Tibial nerve (tissue), 4 donors: ENCODE measurements at regions not wholly inside any gene's neighbourhood (a gene's known extent, or its start where the extent isn't known, plus 50 kb on each side); places are given as distances from the start of the nearest gene placed in this dataset.

Experiments
- EP300 ChIP-seq, 2 donors: sonication (generic); formaldehyde crosslinking; IDR thresholded peaks; one replicate each; pipeline ENCODE4 v1.6.1; 2017; ENCODE audit warnings: antibody characterized with exemption in 2 of 2, mild to moderate bottlenecking in 1 of 2
- POLR2A ChIP-seq, 2 donors: fragments of 450-650 bp; IDR thresholded peaks; one replicate each; pipeline ENCODE4 v1.6.1; 2017; ENCODE audit warnings: antibody characterized with exemption in 2 of 2, mild to moderate bottlenecking in 2 of 2, moderate library complexity in 2 of 2
- TF ChIP-seq, protein P1 (sequence below), 5 experiments: fragments of 200-600 bp in 3 of 5; fragments of 450-650 bp in 2 of 5; sonication (generic) in 3 of 5; IDR thresholded peaks; one replicate each; pipeline ENCODE4 v1.5.1; 2016 to 2019; ENCODE audit warnings: antibody characterized with exemption in 5 of 5, mild to moderate bottlenecking in 3 of 5, moderate library complexity in 2 of 5

DNA sequence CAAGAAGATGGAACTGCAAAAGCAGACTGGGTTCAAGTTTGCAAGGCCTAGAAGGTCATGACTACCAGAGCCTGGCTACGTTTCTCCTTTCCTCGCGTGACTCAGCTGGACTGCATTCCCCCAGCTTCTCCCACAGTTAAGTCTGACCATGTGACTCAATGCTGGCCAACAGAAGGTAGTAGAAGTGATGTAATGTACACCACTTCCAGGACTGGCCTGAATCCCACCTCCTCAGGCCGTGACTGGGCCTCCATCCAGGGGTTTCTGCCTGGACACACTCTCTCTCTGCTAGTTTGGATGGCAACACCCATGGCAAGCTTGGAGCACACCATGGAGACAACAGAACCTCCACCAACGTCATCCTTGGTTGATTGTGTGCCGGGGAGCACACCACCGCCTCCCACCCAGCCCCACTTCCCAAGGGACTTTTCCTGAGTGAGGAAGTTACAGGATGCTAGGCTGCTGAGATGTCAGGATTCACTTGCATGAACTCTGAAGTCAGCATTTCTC lies 112.0 kb upstream of the CDYL start:
- TF ChIP-seq, protein P1, sequence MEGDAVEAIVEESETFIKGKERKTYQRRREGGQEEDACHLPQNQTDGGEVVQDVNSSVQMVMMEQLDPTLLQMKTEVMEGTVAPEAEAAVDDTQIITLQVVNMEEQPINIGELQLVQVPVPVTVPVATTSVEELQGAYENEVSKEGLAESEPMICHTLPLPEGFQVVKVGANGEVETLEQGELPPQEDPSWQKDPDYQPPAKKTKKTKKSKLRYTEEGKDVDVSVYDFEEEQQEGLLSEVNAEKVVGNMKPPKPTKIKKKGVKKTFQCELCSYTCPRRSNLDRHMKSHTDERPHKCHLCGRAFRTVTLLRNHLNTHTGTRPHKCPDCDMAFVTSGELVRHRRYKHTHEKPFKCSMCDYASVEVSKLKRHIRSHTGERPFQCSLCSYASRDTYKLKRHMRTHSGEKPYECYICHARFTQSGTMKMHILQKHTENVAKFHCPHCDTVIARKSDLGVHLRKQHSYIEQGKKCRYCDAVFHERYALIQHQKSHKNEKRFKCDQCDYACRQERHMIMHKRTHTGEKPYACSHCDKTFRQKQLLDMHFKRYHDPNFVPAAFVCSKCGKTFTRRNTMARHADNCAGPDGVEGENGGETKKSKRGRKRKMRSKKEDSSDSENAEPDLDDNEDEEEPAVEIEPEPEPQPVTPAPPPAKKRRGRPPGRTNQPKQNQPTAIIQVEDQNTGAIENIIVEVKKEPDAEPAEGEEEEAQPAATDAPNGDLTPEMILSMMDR (IDR thresholded peaks at IDR 0.05) = no peak
- TF ChIP-seq POLR2A (IDR thresholded peaks at IDR 0.05) = no peak
- TF ChIP-seq EP300 (IDR thresholded peaks at IDR 0.05) = peak in 1 of 2 donors; percentile 33
